GM12892 (cell line): ENCODE measurements at regions not wholly inside any gene's neighbourhood (a gene's known extent, or its start where the extent isn't known, plus 50 kb on each side); places are given as distances from the start of the nearest gene placed in this dataset.

Source experiments
- POLR2A ChIP-seq: IDR thresholded peaks from 2 replicates; pipeline ENCODE4 v1.6.1; 2011; ENCODE audit warnings: low read depth, low read length, control low read depth
- POLR2AphosphoS5 ChIP-seq: IDR thresholded peaks from 2 replicates; pipeline ENCODE4 v1.6.1; 2011; ENCODE audit warnings: low read depth, low read length, control low read depth
- TAF1 ChIP-seq: IDR thresholded peaks from 2 replicates; pipeline ENCODE4 v1.6.1; 2011; ENCODE audit warnings: low read depth, mild to moderate bottlenecking, control low read depth, low read length, borderline replicate concordance

DNA sequence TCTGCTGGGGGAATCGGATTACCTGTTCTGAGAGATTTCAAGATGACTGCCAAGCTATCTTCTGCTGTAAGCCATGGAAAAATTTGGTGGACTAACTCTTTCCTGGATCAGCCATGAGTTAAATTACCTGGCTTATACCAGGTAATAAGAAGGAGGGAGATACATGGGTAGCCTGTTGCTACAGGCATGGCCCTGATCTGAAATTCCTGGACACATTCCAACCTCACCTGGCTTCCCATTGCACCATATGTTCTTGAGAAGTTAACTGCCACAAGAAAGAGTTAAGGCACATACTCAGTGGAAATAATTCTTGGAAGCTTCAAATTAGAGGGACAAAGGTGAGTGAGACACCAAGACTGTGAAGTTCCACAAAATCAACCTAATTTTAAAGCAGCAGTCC is 371.3 kb downstream of the ACTL7B start:
- TF ChIP-seq POLR2A, result no peak
- TF ChIP-seq POLR2AphosphoS5, result no peak
- no peak for TF ChIP-seq TAF1
